Mucosa of descending colon (tissue), 3 donors: ENCODE measurements at regions not wholly inside any gene's neighbourhood (a gene's known extent, or its start where the extent isn't known, plus 50 kb on each side); places are given as distances from the start of the nearest gene placed in this dataset.

ENCODE experiments used
- ATAC-seq: fragments of 200-7000 bp; cut with Tn5 transposase; one replicate; pipeline ENCODE4 v1.9.1; 2020; ENCODE audit warnings: mild to moderate bottlenecking, moderate library complexity
- DNase-seq, 3 donors: peaks; one replicate each; pipeline ENCODE4 v3.0.0-alpha.2; 2020
- H3K36me3 ChIP-seq: fragments of 200-600 bp; one replicate; pipeline ENCODE4 v1.8.0; 2021; ENCODE audit warnings: low read depth, mild to moderate bottlenecking
- H3K4me1 ChIP-seq: fragments of 200-600 bp; one replicate; pipeline ENCODE4 v1.8.0; 2021; ENCODE audit warnings: low read depth, mild to moderate bottlenecking
- H3K4me3 ChIP-seq: fragments of 200-600 bp; one replicate; pipeline ENCODE4 v1.8.0; 2021; ENCODE audit warnings: mild to moderate bottlenecking
- H3K9me3 ChIP-seq: fragments of 200-600 bp; one replicate; pipeline ENCODE4 v1.8.0; 2021; ENCODE audit warnings: mild to moderate bottlenecking
- CTCF ChIP-seq: fragments of 200-600 bp; IDR thresholded peaks from one replicate; pipeline ENCODE4 v1.8.0; 2022; ENCODE audit warnings: antibody characterized with exemption, mild to moderate bottlenecking
- intact Hi-C, 2 donors: fragments of 100-400 bp; cut with DNase I in 1 of 2; cut with micrococcal nuclease in 1 of 2; formaldehyde crosslinking; loops; one replicate each; pipeline versions ENCODE4 v1.11.0 to v1.11.1; 2022; cut with DNase I, micrococcal nuclease
- donor health status: DM: no; HTN: no; CAD: no; lungs with moderate emphysema.
- donor health status: DM: no; HTN: no; CAD: no.
- donor health status: DM: no; HTN: yes; CAD: no.

GRCh38 chr4:19913650-19914049, 338.1 kb upstream of the SLIT2 start:
- H3K9me3 ChIP-seq, result no peaks in the 10 kb centered on the region
- no peak for ATAC-seq
- TF ChIP-seq CTCF, result no peak
- H3K36me3 ChIP-seq, result no peaks in the 10 kb centered on the region
- H3K4me1 ChIP-seq, result no peaks in the 10 kb centered on the region
- intact Hi-C loops, result no loop called here
- no peak for DNase-seq
- H3K4me3 ChIP-seq, result no peak overlapping the region

GRCh38 chr4:19910861-19911525, 340.7 kb upstream of the SLIT2 start:
- TF ChIP-seq CTCF, result no peak
- no peaks in the 10 kb centered on the region for H3K9me3 ChIP-seq
- no peak overlapping the region for H3K4me3 ChIP-seq
- H3K36me3 ChIP-seq, result no peaks in the 10 kb centered on the region
- ATAC-seq (no peak), DNase-seq (no peak)
- intact Hi-C loops, result no loop called here
- H3K4me1 ChIP-seq, result no peaks in the 10 kb centered on the region

GRCh38 chr4:19905024-19905423, 346.7 kb upstream of the SLIT2 start:
- no peaks in the 10 kb centered on the region for H3K36me3 ChIP-seq
- no peaks in the 10 kb centered on the region for H3K9me3 ChIP-seq
- no peaks in the 10 kb centered on the region for H3K4me1 ChIP-seq
- H3K4me3 ChIP-seq, result no peak overlapping the region
- no peak for DNase-seq
- intact Hi-C loops, result no loop called here
- no peak for TF ChIP-seq CTCF
- no peak for ATAC-seq

GRCh38 chr4:19888587-19888986, 363.1 kb upstream of the SLIT2 start:
- Histone ChIP-seq H3K9me3 (no peaks in the 10 kb centered on the region), H3K36me3 (no peaks in the 10 kb centered on the region), H3K4me1 (no peaks in the 10 kb centered on the region), H3K4me3 (no peak overlapping the region)
- DNase-seq (no peak), ATAC-seq (no peak)
- no peak for TF ChIP-seq CTCF
- intact Hi-C loops, result no loop called here

GRCh38 chr4:19883841-19884240, 367.9 kb upstream of the SLIT2 start:
- ATAC-seq (no peak), DNase-seq (no peak)
- intact Hi-C loops, result no loop called here
- H3K9me3 ChIP-seq, result no peaks in the 10 kb centered on the region
- H3K4me3 ChIP-seq, result no peak overlapping the region
- H3K4me1 ChIP-seq, result no peaks in the 10 kb centered on the region
- TF ChIP-seq CTCF, result no peak
- no peaks in the 10 kb centered on the region for H3K36me3 ChIP-seq

- Histone ChIP-seq H3K9me3 (no peaks in the 10 kb centered on the region), H3K4me1 (no peaks in the 10 kb centered on the region), H3K4me3 (no peak overlapping the region), H3K36me3 (no peaks in the 10 kb centered on the region)
- DNase-seq (no peak), ATAC-seq (no peak)
- TF ChIP-seq CTCF, result no peak
- intact Hi-C loops, result no loop called here
These were observed 371.5 kb upstream of the SLIT2 start for GRCh38 chr4:19880206-19880605.
